PFSK-1 (cell line): ENCODE measurements at regions not wholly inside any gene's neighbourhood (a gene's known extent, or its start where the extent isn't known, plus 50 kb on each side); places are given as distances from the start of the nearest gene placed in this dataset.

Source experiments
- FOXP2 ChIP-seq: optimal IDR thresholded peaks from 2 replicates; pipeline ENCODE3; 2011; ENCODE audit warnings: borderline replicate concordance, control low read depth, inconsistent platforms; ENCODE audit not compliant: insufficient read depth; ENCODE audit errors: extremely low read length, extremely low read depth
- POLR2AphosphoS5 ChIP-seq: IDR thresholded peaks from 2 replicates; pipeline ENCODE4 v1.6.1; 2012; ENCODE audit warnings: low read depth, mild to moderate bottlenecking, control low read depth, low read length, moderate library complexity
- REST ChIP-seq, 2 experiments: IDR thresholded peaks; 2 replicates each; pipeline versions ENCODE4 v1.6.1 to v1.8.0; 2011 to 2012; ENCODE audit warnings: low read depth in 2 of 2, low read length in 2 of 2, control low read depth in 1 of 2, inconsistent platforms in 1 of 2, mild to moderate bottlenecking in 1 of 2, moderate library complexity in 1 of 2; ENCODE audit not compliant: insufficient read depth in 1 of 2
- SIN3A ChIP-seq: IDR thresholded peaks from 2 replicates; pipeline ENCODE4 v1.6.1; 2012; ENCODE audit warnings: mild to moderate bottlenecking, low read length, moderate library complexity, borderline replicate concordance; ENCODE audit not compliant: insufficient read depth
- TAF1 ChIP-seq: IDR thresholded peaks from 2 replicates; pipeline ENCODE4 v1.6.1; 2012; ENCODE audit warnings: low read length, control low read depth, borderline replicate concordance; ENCODE audit not compliant: insufficient read depth

- no peak for TF ChIP-seq SIN3A
- no peak for TF ChIP-seq TAF1
- TF ChIP-seq FOXP2, result no peak
- TF ChIP-seq REST (IDR thresholded peaks at IDR 0.05; ENCODE audit: insufficient read depth in 1 of 2, low read depth in 2 of 2, low read length in 2 of 2), result no peak
- TF ChIP-seq POLR2AphosphoS5, result no peak
Observed at GRCh38 chr2:147141930-147142329, 702.9 kb upstream of the ACVR2A start.

- no peak for TF ChIP-seq REST (IDR thresholded peaks at IDR 0.05; ENCODE audit: insufficient read depth in 1 of 2, low read depth in 2 of 2, low read length in 2 of 2)
- TF ChIP-seq TAF1, result no peak
- TF ChIP-seq FOXP2, result no peak
- TF ChIP-seq POLR2AphosphoS5, result no peak
- TF ChIP-seq SIN3A, result no peak
Observed at GRCh38 chr2:147137711-147138110, 707.1 kb upstream of the ACVR2A start.

GRCh38 chr2:147135376-147135775, 709.5 kb upstream of the ACVR2A start:
- no peak for TF ChIP-seq POLR2AphosphoS5
- TF ChIP-seq REST (IDR thresholded peaks at IDR 0.05; ENCODE audit: insufficient read depth in 1 of 2, low read depth in 2 of 2, low read length in 2 of 2), result no peak
- TF ChIP-seq SIN3A, result no peak
- TF ChIP-seq TAF1, result no peak
- no peak for TF ChIP-seq FOXP2

GRCh38 chr2:147133286-147133908, 711.4 kb upstream of the ACVR2A start:
- no peak for TF ChIP-seq REST (IDR thresholded peaks at IDR 0.05; ENCODE audit: insufficient read depth in 1 of 2, low read depth in 2 of 2, low read length in 2 of 2)
- TF ChIP-seq POLR2AphosphoS5, result no peak
- TF ChIP-seq SIN3A, result no peak
- TF ChIP-seq FOXP2, result no peak
- no peak for TF ChIP-seq TAF1

DNA sequence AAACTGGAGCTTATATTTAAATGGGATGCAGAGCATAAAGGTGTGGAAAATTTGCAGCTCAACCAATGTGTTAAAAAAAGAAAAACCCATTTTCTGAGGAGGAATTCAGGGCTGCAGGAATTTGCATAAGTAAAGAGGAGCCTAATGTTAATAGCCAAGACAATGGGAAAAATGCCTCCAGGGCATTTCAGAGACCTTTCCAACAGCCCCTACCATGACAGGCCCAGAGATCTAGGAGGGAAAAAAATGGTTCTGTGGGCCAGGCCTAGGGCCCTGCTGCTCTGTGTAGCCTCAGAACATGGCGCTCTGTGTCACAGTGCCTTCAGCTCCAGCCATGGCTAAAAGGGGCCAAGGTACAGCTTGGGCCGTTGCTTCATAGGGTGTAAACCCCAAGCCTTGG, 719.7 kb upstream of the ACVR2A start:
- no peak for TF ChIP-seq POLR2AphosphoS5
- TF ChIP-seq TAF1, result no peak
- TF ChIP-seq REST (IDR thresholded peaks at IDR 0.05; ENCODE audit: insufficient read depth in 1 of 2, low read depth in 2 of 2, low read length in 2 of 2), result no peak
- TF ChIP-seq FOXP2, result no peak
- no peak for TF ChIP-seq SIN3A
